Transverse colon (tissue), 4 donors: ENCODE measurements at regions not wholly inside any gene's neighbourhood (a gene's known extent, or its start where the extent isn't known, plus 50 kb on each side); places are given as distances from the start of the nearest gene placed in this dataset.

Experiments used
- CTCF ChIP-seq, 5 experiments: fragments of 200-600 bp in 3 of 5; fragments of 450-650 bp in 2 of 5; sonication (generic) in 3 of 5; IDR thresholded peaks; 1 replicate in 2 of 5; 2 replicates in 3 of 5; pipeline ENCODE4 v1.5.1; 2016 to 2017; ENCODE audit warnings: antibody characterized with exemption in 5 of 5, inconsistent platforms in 3 of 5, mild to moderate bottlenecking in 2 of 5, moderate library complexity in 1 of 5
- EP300 ChIP-seq: sonication (generic); formaldehyde crosslinking; IDR thresholded peaks from one replicate; pipeline ENCODE4 v1.6.1; 2017; ENCODE audit warnings: antibody characterized with exemption, low read depth
- POLR2AphosphoS5 ChIP-seq, 3 donors: sonication (generic); formaldehyde crosslinking; IDR thresholded peaks; one replicate each; pipeline ENCODE4 v1.6.1; 2016; ENCODE audit warnings: antibody characterized with exemption in 3 of 3

GRCh38 chr6:62672989-62673388 lies 387.0 kb upstream of the KHDRBS2 start:
- TF ChIP-seq CTCF (IDR thresholded peaks at IDR 0.05) (no peak), EP300 (no peak), POLR2AphosphoS5 (IDR thresholded peaks at IDR 0.05) (no peak)
